ENCODE measurements at regions not wholly inside any gene's neighbourhood (a gene's known extent, or its start where the extent isn't known, plus 50 kb on each side); places are given as distances from the start of the nearest gene placed in this dataset.
"Not testable (repeated sequence)": the region's sequence is repeated elsewhere in the genome, so short reads cannot be mapped to it uniquely, and the experiment has no call there.

- intact Hi-C loops (cut with DNase I) = no loop called here
- no peak for DNase-seq
- Histone ChIP-seq H3K27me3 (no peaks in the 10 kb centered on the region), H3K36me3 (no peaks in the 10 kb centered on the region), H3K27ac (no peak overlapping the region), H3K9me3 (no peaks in the 10 kb centered on the region), H3K4me1 (ENCODE audit: insufficient read depth) (no peaks in the 10 kb centered on the region), H3K4me3 (no peak overlapping the region)
- TF ChIP-seq POLR2A (IDR thresholded peaks at IDR 0.05) (no peak), EP300 (IDR thresholded peaks at IDR 0.05) (no peak)
- TF ChIP-seq, protein P1, sequence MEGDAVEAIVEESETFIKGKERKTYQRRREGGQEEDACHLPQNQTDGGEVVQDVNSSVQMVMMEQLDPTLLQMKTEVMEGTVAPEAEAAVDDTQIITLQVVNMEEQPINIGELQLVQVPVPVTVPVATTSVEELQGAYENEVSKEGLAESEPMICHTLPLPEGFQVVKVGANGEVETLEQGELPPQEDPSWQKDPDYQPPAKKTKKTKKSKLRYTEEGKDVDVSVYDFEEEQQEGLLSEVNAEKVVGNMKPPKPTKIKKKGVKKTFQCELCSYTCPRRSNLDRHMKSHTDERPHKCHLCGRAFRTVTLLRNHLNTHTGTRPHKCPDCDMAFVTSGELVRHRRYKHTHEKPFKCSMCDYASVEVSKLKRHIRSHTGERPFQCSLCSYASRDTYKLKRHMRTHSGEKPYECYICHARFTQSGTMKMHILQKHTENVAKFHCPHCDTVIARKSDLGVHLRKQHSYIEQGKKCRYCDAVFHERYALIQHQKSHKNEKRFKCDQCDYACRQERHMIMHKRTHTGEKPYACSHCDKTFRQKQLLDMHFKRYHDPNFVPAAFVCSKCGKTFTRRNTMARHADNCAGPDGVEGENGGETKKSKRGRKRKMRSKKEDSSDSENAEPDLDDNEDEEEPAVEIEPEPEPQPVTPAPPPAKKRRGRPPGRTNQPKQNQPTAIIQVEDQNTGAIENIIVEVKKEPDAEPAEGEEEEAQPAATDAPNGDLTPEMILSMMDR (IDR thresholded peaks at IDR 0.05) = no peak
Measured at GRCh38 chr9:31412081-31412480, 972.4 kb upstream of the ACO1 start.

DNA sequence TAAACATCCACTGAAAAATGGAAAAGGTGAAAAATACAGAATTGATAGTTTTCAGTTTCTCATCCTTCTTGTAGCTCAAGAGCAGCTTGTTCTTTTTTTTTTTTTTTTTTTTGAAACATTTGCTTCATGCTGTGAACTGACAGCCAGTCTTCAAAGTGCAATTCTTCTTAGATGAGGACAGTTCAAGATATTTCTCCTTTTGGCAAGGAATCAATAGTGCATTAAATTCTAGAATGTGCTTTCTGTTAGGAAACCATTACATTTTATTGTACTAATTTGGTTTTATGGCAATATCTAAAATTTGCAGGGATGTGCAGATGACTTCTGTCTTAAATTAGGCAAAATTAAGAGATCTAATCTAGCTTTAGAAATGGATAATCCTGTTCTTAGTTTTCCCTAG, 969.3 kb upstream of the ACO1 start:
- no peak for DNase-seq
- intact Hi-C loops (cut with DNase I) = no loop called here
- Histone ChIP-seq H3K27ac (no peak overlapping the region), H3K4me3 (no peak overlapping the region), H3K36me3 (no peaks in the 10 kb centered on the region), H3K4me1 (ENCODE audit: insufficient read depth) (no peaks in the 10 kb centered on the region), H3K27me3 (no peaks in the 10 kb centered on the region), H3K9me3 (peaks cover 0 to 5% of the 10 kb centered on the region in 2 donors)
- TF ChIP-seq POLR2A (IDR thresholded peaks at IDR 0.05) = no peak
- TF ChIP-seq, protein P1 (IDR thresholded peaks at IDR 0.05) = no peak
- no peak for TF ChIP-seq EP300 (IDR thresholded peaks at IDR 0.05)

DNA sequence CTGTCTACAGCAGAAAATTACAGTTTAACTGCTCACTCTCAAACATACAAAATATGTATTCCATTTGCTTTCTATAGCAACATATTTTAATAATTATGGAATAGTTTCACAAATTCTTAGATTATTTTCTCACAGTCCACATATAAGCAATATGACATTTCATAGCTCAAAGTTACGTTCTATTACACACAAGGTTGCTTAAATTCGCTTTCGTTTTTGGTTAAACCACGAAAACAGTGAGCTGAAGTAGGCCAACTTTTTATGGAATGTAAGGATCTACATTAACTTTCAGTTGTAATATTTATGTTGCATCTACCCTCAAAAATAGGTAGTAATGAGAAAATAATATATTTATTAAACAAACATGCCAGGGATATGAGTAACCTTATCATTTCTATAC, 966.0 kb upstream of the ACO1 start:
- peaks cover 0 to 5% of the 10 kb centered on the region in 2 donors for H3K9me3 ChIP-seq
- WGBS, 3 donors = 94 to 96% (median 96%) methylated on average over 4 of the region's 4 CpGs
- no peak overlapping the region for H3K4me3 ChIP-seq
- H3K36me3 ChIP-seq = no peaks in the 10 kb centered on the region
- intact Hi-C loops (cut with DNase I) = no loop called here
- TF ChIP-seq EP300 (IDR thresholded peaks at IDR 0.05) (no peak), POLR2A (IDR thresholded peaks at IDR 0.05) (no peak)
- TF ChIP-seq, protein P1 (IDR thresholded peaks at IDR 0.05) = no peak
- H3K4me1 ChIP-seq (ENCODE audit: insufficient read depth) = no peaks in the 10 kb centered on the region
- no peak overlapping the region for H3K27ac ChIP-seq
- no peaks in the 10 kb centered on the region for H3K27me3 ChIP-seq
- no peak for DNase-seq

DNA sequence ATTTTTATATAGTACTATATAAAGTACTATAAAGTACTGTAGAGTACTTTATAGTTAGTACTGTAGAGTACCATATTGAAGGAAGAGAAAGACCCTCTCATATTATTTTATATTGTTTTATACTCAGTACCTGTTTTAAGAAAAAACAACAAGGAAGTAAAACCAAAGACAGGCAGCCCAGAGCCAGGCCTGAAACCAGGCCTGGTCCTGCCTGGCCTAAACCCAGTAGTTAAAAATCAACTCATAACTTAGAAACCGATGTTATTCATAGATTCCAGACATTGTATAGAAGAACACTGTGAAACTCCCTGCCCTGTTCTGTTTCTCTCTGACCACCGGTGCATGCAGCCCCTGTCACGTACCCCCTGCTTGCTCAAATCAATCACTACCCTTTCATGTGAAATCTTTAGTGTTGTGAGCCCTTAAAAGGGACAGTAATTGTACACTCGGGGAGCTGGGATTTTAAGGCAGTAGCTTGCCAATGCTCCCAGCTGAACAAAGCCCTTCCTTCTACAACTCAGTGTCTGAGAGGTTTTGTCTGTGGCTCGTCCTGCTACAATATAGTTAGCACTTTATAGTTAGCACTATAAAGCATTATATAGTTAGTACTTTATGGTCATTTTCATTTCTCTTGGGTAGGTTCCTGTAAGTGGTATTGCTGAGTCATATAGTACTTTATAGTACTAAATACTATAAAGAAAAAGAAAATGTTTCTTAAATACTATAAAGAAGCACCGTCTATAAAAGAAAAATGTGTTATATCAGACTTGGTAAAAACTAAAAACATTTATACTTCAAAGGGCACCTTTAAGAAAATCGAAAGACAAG, 940.6 kb upstream of the ACO1 start:
- H3K9me3 ChIP-seq; H3K27ac ChIP-seq; intact Hi-C loops (cut with DNase I); H3K4me3 ChIP-seq; H3K4me1 ChIP-seq (ENCODE audit: insufficient read depth); DNase-seq; H3K27me3 ChIP-seq; H3K36me3 ChIP-seq: not testable (repeated sequence)
- 78 to 85% (median 82%) methylated on average over 7 of the region's 7 CpGs for WGBS, 3 donors

GRCh38 chr9:31445357-31445756, 939.1 kb upstream of the ACO1 start:
- Histone ChIP-seq H3K27me3 (no peaks in the 10 kb centered on the region), H3K9me3 (no peaks in the 10 kb centered on the region), H3K4me3 (no peak overlapping the region), H3K4me1 (ENCODE audit: insufficient read depth) (no peaks in the 10 kb centered on the region), H3K36me3 (no peaks in the 10 kb centered on the region), H3K27ac (no peak overlapping the region)
- intact Hi-C loops (cut with DNase I) = no loop called here
- TF ChIP-seq EP300 (IDR thresholded peaks at IDR 0.05) = no peak
- TF ChIP-seq, protein P1 (IDR thresholded peaks at IDR 0.05) = no peak
- TF ChIP-seq POLR2A (IDR thresholded peaks at IDR 0.05) = no peak
- 97 to 100% (median 98%) methylated on average over 1 of the region's 1 CpG for WGBS, 3 donors
- no peak for DNase-seq

Data from ovary (tissue), 7 donors.